Ishikawa (cell line): ENCODE measurements at regions not wholly inside any gene's neighbourhood (a gene's known extent, or its start where the extent isn't known, plus 50 kb on each side); places are given as distances from the start of the nearest gene placed in this dataset.

Source experiments
- CEBPB ChIP-seq: IDR thresholded peaks from 2 replicates; pipeline ENCODE4 v1.6.1; 2012
- EGR1 ChIP-seq: IDR thresholded peaks from 2 replicates; pipeline ENCODE4 v1.6.1; 2012
- EP300 ChIP-seq: IDR thresholded peaks from 2 replicates; pipeline ENCODE4 v1.6.1; 2012; ENCODE audit warnings: borderline replicate concordance
- RAD21 ChIP-seq: IDR thresholded peaks from 2 replicates; pipeline ENCODE4 v1.6.1; 2012; ENCODE audit warnings: low read depth
- TAF1 ChIP-seq: IDR thresholded peaks from 2 replicates; pipeline ENCODE4 v1.6.1; 2012; ENCODE audit warnings: low read depth, mild to moderate bottlenecking
- TCF12 ChIP-seq: IDR thresholded peaks from 2 replicates; pipeline ENCODE4 v1.6.1; 2012; ENCODE audit warnings: low read depth
- YY1 ChIP-seq: IDR thresholded peaks from 2 replicates; pipeline ENCODE4 v1.6.1; 2012; ENCODE audit warnings: low read depth
- ZBTB7A ChIP-seq: IDR thresholded peaks from 2 replicates; pipeline ENCODE4 v1.6.1; 2012; ENCODE audit warnings: low read depth

GRCh38 chr2:167504695-167505094 lies 616.4 kb downstream of the XIRP2 start:
- no peak for TF ChIP-seq TAF1
- TF ChIP-seq EP300, result no peak
- no peak for TF ChIP-seq TCF12
- no peak for TF ChIP-seq RAD21
- no peak for TF ChIP-seq YY1
- no peak for TF ChIP-seq EGR1
- TF ChIP-seq ZBTB7A, result no peak
- no peak for TF ChIP-seq CEBPB
